ENCODE measurements at regions not wholly inside any gene's neighbourhood (a gene's known extent, or its start where the extent isn't known, plus 50 kb on each side); places are given as distances from the start of the nearest gene placed in this dataset.

GRCh38 chr19:27722625-27723024 is 1490.3 kb downstream of the UQCRFS1 start:
- Histone ChIP-seq H3K79me2 (ENCODE audit: insufficient read depth, low read length) (no peaks in the 10 kb centered on the region), H3K9ac (ENCODE audit: extremely low read depth, insufficient read length, low read length) (no peak overlapping the region), H2BK20ac (ENCODE audit: low read depth, low read length, poor library complexity, severe bottlenecking) (no peak overlapping the region), H4K20me1 (ENCODE audit: control insufficient read depth, insufficient read depth, insufficient read length) (no peaks in the 10 kb centered on the region), H2BK15ac (ENCODE audit: low read depth, low read length) (no peak overlapping the region), H3K4me1 (ENCODE audit: insufficient read depth, low read length) (no peaks in the 10 kb centered on the region), H3K4me2 (ENCODE audit: insufficient read depth, insufficient read length, low read length) (no peak overlapping the region), H2AFZ (ENCODE audit: low read length) (no peak overlapping the region), H3K56ac (ENCODE audit: insufficient read length, low read depth, low read length) (no peak overlapping the region), H3K27ac (ENCODE audit: insufficient read length, low read depth, low read length) (no peak overlapping the region), H3K14ac (ENCODE audit: insufficient read depth, low read length) (no peak overlapping the region), H2BK5ac (ENCODE audit: insufficient read length, low read length) (no peak overlapping the region), H3K23me2 (ENCODE audit: insufficient read length, low read depth, low read length, poor library complexity, severe bottlenecking) (no peaks in the 10 kb centered on the region), H3K9me3 (ENCODE audit: control insufficient read depth, low read depth, low read length) (peaks cover 86% of the 10 kb centered on the region), H3K27me3 (ENCODE audit: insufficient read depth, low read length) (no peaks in the 10 kb centered on the region), H3T11ph (ENCODE audit: low read length) (no peak overlapping the region), H2AK5ac (ENCODE audit: insufficient read length, low read length) (no peak overlapping the region), H3K4ac (ENCODE audit: low read depth, low read length) (no peak overlapping the region), H4K8ac (replicated peaks; ENCODE audit: insufficient read length, low read depth, low read length) (no peak overlapping the region), H3K18ac (ENCODE audit: insufficient read length, low read depth, low read length) (no peak overlapping the region), H2BK120ac (ENCODE audit: low read depth, low read length, poor library complexity, severe bottlenecking) (no peak overlapping the region), H4K91ac (ENCODE audit: insufficient read length, low read depth, low read length) (no peak overlapping the region), H3K23ac (ENCODE audit: insufficient read length, low read depth, low read length) (no peak overlapping the region), H4K5ac (ENCODE audit: insufficient read length, low read depth, low read length) (no peak overlapping the region), H2BK12ac (ENCODE audit: insufficient read length, low read depth, low read length) (no peak overlapping the region), H3K79me1 (ENCODE audit: insufficient read depth, low read depth, low read length, poor library complexity, severe bottlenecking) (no peaks in the 10 kb centered on the region)
- peaks cover 91 to 98% of the 10 kb centered on the region in 2 experiments for H3K9me3 Mint-ChIP-seq
- H3K27ac Mint-ChIP-seq = no peak overlapping the region
- TF ChIP-seq CTCF (conservative IDR thresholded peaks at IDR 0.05) = no peak
- DNase-seq = no peak
- no CpG with 5 or more reads among the region's 4 CpGs for WGBS (ENCODE audit: extremely low coverage, insufficient read length, low lambda C conversion rate)
- no peak overlapping the region for H3K4me3 Mint-ChIP-seq
- H3K27me3 Mint-ChIP-seq (ENCODE audit: low read depth) = no peaks in the 10 kb centered on the region
- H3K4me1 Mint-ChIP-seq = no peaks in the 10 kb centered on the region
- H3K36me3 Mint-ChIP-seq (ENCODE audit: insufficient read depth in 1 of 3, low read depth in 3 of 3) = peaks cover 14 to 40% (median 26%) of the 10 kb centered on the region in 3 experiments
